ENCODE measurements at regions not wholly inside any gene's neighbourhood (a gene's known extent, or its start where the extent isn't known, plus 50 kb on each side); places are given as distances from the start of the nearest gene placed in this dataset.

- DNase-seq (ENCODE audit: extremely low read depth in 1 of 4, low spot score in 3 of 4) (no peak), FAIRE-seq (no peak), ATAC-seq (no peak)
- Histone ChIP-seq H3K36me3 (ENCODE audit: control insufficient read depth, insufficient read depth, low read length) (no peaks in the 10 kb centered on the region), H3K9me3 (replicated peaks; ENCODE audit: control insufficient read depth, insufficient read depth, low read depth, low read length) (0 out of 2 replicates have a peak, but pooled peaks cover 1% of the 10 kb centered on the region), H3K79me2 (ENCODE audit: control insufficient read depth, insufficient read depth, low read length) (no peaks in the 10 kb centered on the region), H3K9me1 (ENCODE audit: control insufficient read depth, insufficient read depth, low read length) (no peaks in the 10 kb centered on the region), H3K4me3 (no peak overlapping the region), H3K27ac (ENCODE audit: extremely low read depth, low read depth, low read length) (no peak overlapping the region), H2AFZ (ENCODE audit: low read depth, low read length) (no peak overlapping the region), H3K4me2 (ENCODE audit: insufficient read depth, low read length) (no peak overlapping the region), H3K4me1 (replicated peaks in 1 of 2; ENCODE audit: control insufficient read depth in 2 of 2, insufficient read depth in 2 of 2, low read length in 2 of 2) (no peaks in the 10 kb centered on the region), H3K9ac (ENCODE audit: insufficient read depth in 1 of 2, low read depth in 2 of 2, low read length in 2 of 2) (no peak overlapping the region), H3K27me3 (ENCODE audit: control insufficient read depth in 2 of 2, insufficient read depth in 2 of 2, low read length in 2 of 2) (no peaks in the 10 kb centered on the region), H4K20me1 (replicated peaks; ENCODE audit: control insufficient read depth, insufficient read depth, low read length) (no peaks in the 10 kb centered on the region)
- no peak for TF ChIP-seq ESRRB (CRISPR knock-in tag; IDR thresholded peaks at IDR 0.05; ENCODE audit: borderline replicate concordance)
- no peak for TF ChIP-seq EZH2 (IDR thresholded peaks at IDR 0.05; ENCODE audit: borderline replicate concordance, low read depth, low read length)
- no peak for TF ChIP-seq ID3 (CRISPR knock-in tag; IDR thresholded peaks at IDR 0.05)
- TF ChIP-seq ID3 (tag; IDR thresholded peaks at IDR 0.05): no peak
- no peak for TF ChIP-seq CBX1 (IDR thresholded peaks at IDR 0.05; ENCODE audit: low read depth)
- no peak for TF ChIP-seq ZNF263 (CRISPR knock-in tag; IDR thresholded peaks at IDR 0.05; ENCODE audit: borderline replicate concordance)
- POLR2A ChIA-PET: no interaction called here
- CTCF ChIA-PET (ENCODE audit: low intra/inter-chr PET ratio): no interaction called here
- intact Hi-C loops (cut with micrococcal nuclease) (no loop called here), in situ Hi-C loops (cut with MboI) (no loop called here)
- 5% methylated on average over 4 of the region's 6 CpGs for WGBS (ENCODE audit: insufficient coverage, low coverage, missing lambda C conversion rate)
- BruUV-seq (replicated peaks): no TSS peak
These were observed 292.3 kb upstream of the E2F7 start for GRCh38 chr12:77357655-77358054.

GRCh38 chr12:77354766-77355362, 289.5 kb upstream of the E2F7 start:
- WGBS (ENCODE audit: insufficient coverage, low coverage, missing lambda C conversion rate): 3% methylated on average over 2 of the region's 2 CpGs
- Histone ChIP-seq H3K9me3 (replicated peaks; ENCODE audit: control insufficient read depth, insufficient read depth, low read depth, low read length) (0 out of 2 replicates have a peak, but pooled peaks cover 1% of the 10 kb centered on the region), H2AFZ (ENCODE audit: low read depth, low read length) (no peak overlapping the region), H3K4me1 (replicated peaks in 1 of 2; ENCODE audit: control insufficient read depth in 2 of 2, insufficient read depth in 2 of 2, low read length in 2 of 2) (no peaks in the 10 kb centered on the region), H3K36me3 (ENCODE audit: control insufficient read depth, insufficient read depth, low read length) (no peaks in the 10 kb centered on the region), H3K27ac (ENCODE audit: extremely low read depth, low read depth, low read length) (no peak overlapping the region), H3K4me3 (no peak overlapping the region), H3K9ac (ENCODE audit: insufficient read depth in 1 of 2, low read depth in 2 of 2, low read length in 2 of 2) (no peak overlapping the region), H3K9me1 (ENCODE audit: control insufficient read depth, insufficient read depth, low read length) (no peaks in the 10 kb centered on the region), H3K27me3 (ENCODE audit: control insufficient read depth in 2 of 2, insufficient read depth in 2 of 2, low read length in 2 of 2) (no peaks in the 10 kb centered on the region), H3K4me2 (ENCODE audit: insufficient read depth, low read length) (no peak overlapping the region), H3K79me2 (ENCODE audit: control insufficient read depth, insufficient read depth, low read length) (no peaks in the 10 kb centered on the region), H4K20me1 (replicated peaks; ENCODE audit: control insufficient read depth, insufficient read depth, low read length) (no peaks in the 10 kb centered on the region)
- DNase-seq (ENCODE audit: extremely low read depth in 1 of 4, low spot score in 3 of 4): no peak
- in situ Hi-C loops (cut with MboI) (no loop called here), intact Hi-C loops (cut with micrococcal nuclease) (no loop called here)
- no peak for ATAC-seq
- BruUV-seq (replicated peaks): no TSS peak
- CTCF ChIA-PET (ENCODE audit: low intra/inter-chr PET ratio): no interaction called here
- POLR2A ChIA-PET: no interaction called here
- FAIRE-seq: no peak
- TF ChIP-seq KLF10 (CRISPR knock-in tag; IDR thresholded peaks at IDR 0.05) (no peak), ZBTB9 (CRISPR knock-in tag; IDR thresholded peaks at IDR 0.05) (no peak), ZNF780A (CRISPR knock-in tag; IDR thresholded peaks at IDR 0.05) (no peak), POLR2AphosphoS5 (IDR thresholded peaks at IDR 0.05; ENCODE audit: control insufficient read depth, insufficient read depth, low read depth, low read length) (no peak), ATF7 (IDR thresholded peaks at IDR 0.05) (no peak), MAFG (tag; conservative IDR thresholded peaks at IDR 0.05) (no peak), TAL1 (IDR thresholded peaks at IDR 0.05) (no peak), TFAM (CRISPR knock-in tag; conservative IDR thresholded peaks at IDR 0.05) (no peak), JUNB (CRISPR knock-in tag; conservative IDR thresholded peaks at IDR 0.05) (no peak)
- TF ChIP-seq, protein P1, sequence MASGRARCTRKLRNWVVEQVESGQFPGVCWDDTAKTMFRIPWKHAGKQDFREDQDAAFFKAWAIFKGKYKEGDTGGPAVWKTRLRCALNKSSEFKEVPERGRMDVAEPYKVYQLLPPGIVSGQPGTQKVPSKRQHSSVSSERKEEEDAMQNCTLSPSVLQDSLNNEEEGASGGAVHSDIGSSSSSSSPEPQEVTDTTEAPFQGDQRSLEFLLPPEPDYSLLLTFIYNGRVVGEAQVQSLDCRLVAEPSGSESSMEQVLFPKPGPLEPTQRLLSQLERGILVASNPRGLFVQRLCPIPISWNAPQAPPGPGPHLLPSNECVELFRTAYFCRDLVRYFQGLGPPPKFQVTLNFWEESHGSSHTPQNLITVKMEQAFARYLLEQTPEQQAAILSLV (tag; IDR thresholded peaks at IDR 0.05): no peak
